NB4 (cell line): ENCODE measurements at regions not wholly inside any gene's neighbourhood (a gene's known extent, or its start where the extent isn't known, plus 50 kb on each side); places are given as distances from the start of the nearest gene placed in this dataset.

Source experiments
- DNase-seq: peaks from one replicate; pipeline ENCODE4 v3.0.0; 2010; ENCODE audit warnings: low read depth
- H3K4me3 ChIP-seq: one replicate; pipeline ENCODE4 v1.5.1; 2011; ENCODE audit warnings: mild to moderate bottlenecking, low read depth, low read length, moderate library complexity
- MYC ChIP-seq: IDR thresholded peaks from 2 replicates; pipeline ENCODE4 v1.6.1; 2011; ENCODE audit warnings: low read depth, low read length
- POLR2A ChIP-seq: IDR thresholded peaks from 2 replicates; pipeline ENCODE4 v1.6.1; 2011; ENCODE audit warnings: mild to moderate bottlenecking; ENCODE audit not compliant: insufficient read length; ENCODE audit errors: extremely low read depth
- TF ChIP-seq, protein P1 (sequence below): IDR thresholded peaks from one replicate; pipeline ENCODE4 v1.5.1; 2012; ENCODE audit warnings: low read depth, low read length
- TF ChIP-seq, protein P2 (sequence below): IDR thresholded peaks from 2 replicates; pipeline ENCODE4 v1.6.1; 2011; ENCODE audit warnings: low read depth, low read length

DNA sequence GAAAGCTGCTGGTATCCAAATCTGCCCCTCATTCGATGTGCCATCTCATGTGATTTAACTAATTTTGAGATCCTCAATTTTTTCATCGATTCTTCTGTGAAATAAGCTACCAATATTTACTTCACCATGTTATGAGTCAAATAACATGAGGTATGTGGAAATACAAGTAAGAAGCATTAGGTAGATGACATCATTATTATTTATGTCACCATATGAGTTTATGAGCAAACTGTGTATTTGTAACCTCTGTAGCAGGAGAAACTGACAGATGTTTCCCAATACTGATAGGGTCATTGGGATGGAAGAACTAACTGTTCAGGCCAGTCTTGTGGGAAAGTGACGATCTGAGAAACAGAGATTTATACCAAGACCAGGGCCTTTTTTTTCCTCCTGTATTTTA, 229.4 kb upstream of the GOT2 start:
- no peak overlapping the region for H3K4me3 ChIP-seq
- TF ChIP-seq MYC (no peak), POLR2A (no peak)
- TF ChIP-seq, protein P1, sequence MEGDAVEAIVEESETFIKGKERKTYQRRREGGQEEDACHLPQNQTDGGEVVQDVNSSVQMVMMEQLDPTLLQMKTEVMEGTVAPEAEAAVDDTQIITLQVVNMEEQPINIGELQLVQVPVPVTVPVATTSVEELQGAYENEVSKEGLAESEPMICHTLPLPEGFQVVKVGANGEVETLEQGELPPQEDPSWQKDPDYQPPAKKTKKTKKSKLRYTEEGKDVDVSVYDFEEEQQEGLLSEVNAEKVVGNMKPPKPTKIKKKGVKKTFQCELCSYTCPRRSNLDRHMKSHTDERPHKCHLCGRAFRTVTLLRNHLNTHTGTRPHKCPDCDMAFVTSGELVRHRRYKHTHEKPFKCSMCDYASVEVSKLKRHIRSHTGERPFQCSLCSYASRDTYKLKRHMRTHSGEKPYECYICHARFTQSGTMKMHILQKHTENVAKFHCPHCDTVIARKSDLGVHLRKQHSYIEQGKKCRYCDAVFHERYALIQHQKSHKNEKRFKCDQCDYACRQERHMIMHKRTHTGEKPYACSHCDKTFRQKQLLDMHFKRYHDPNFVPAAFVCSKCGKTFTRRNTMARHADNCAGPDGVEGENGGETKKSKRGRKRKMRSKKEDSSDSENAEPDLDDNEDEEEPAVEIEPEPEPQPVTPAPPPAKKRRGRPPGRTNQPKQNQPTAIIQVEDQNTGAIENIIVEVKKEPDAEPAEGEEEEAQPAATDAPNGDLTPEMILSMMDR: no peak
- TF ChIP-seq, protein P2, sequence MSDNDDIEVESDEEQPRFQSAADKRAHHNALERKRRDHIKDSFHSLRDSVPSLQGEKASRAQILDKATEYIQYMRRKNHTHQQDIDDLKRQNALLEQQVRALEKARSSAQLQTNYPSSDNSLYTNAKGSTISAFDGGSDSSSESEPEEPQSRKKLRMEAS: no peak
- no peak for DNase-seq

DNA sequence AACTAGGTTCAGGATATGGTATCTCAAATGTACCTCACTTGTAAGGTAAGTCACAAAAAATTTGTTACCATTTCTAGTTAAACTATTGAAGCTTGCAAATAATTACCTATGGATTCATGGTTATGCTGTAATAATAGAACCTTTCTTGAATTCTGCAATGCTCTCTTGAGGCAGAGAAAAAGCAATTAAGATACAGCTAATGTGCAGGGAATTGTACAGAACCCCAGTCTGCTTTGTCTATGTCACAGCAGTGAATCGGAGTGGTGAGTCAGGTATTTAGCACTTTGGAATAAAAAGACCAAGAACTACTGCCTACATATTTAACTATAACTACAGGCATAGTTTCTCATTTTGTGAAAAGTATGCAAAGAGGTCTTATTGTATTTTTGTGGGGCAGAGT, 228.7 kb upstream of the GOT2 start:
- H3K4me3 ChIP-seq: no peak overlapping the region
- TF ChIP-seq MYC (no peak), POLR2A (no peak)
- TF ChIP-seq, protein P1: no peak
- TF ChIP-seq, protein P2: no peak
- no peak for DNase-seq

DNA sequence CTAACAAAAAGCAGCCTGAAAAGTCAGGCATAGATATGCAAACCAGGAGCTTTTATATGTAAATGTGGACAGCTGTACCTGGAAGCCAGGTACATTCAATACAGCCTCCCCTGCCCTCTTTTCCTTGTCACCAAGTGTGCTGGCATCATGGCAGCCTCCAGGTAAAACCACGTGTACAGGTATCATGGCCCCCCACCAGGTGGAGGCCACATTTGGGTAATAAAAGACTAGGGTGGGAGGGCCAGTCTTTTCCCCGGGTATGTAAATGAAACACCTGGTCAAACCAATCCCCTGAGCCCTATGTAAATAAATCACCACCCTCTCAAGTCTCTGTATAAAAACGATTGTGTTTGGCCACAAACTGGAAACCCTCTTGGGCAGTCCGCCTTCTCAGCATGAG, 226.4 kb upstream of the GOT2 start:
- TF ChIP-seq, protein P1: no peak
- no peak for DNase-seq
- no peak overlapping the region for H3K4me3 ChIP-seq

DNA sequence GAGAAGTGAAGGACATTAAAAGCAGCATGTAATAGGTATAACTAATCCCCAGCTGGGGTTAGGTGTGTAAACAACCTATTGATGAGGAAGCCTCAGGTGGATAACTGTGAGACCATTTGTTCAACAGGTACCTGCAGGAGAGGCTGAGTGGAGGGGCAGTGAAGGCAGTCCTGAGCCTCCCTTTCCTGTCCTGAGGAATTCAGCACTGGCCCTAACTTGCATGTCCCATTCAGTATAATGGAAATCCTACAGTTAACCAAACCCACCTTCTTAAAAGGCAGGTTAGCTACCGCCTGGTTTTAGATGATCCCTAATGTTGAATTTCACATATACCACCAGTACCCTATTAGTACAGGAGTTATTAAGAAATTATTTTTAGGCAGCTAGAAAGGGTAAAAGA, 225.9 kb upstream of the GOT2 start:
- no peak overlapping the region for H3K4me3 ChIP-seq
- TF ChIP-seq MYC (no peak), POLR2A (no peak)
- TF ChIP-seq, protein P1: no peak
- TF ChIP-seq, protein P2: no peak
- no peak for DNase-seq

DNA sequence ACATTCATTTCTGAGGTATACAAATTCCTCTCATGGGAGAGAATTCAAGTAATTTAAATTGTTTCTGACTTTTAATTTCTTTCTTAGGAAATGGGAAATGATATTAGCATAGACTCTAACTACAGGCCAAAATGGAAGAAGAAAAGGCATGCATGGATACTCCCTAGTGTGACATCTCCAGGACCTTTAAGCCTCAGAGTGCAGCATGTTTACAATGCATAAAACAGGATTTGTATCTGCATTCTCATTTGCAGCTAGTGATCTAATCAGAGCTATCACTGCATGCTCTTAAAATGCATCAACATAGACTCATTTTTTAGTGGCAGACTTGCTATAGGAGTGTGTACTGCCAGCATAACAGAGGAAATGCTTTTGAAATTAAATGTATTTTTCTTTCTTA, 224.6 kb upstream of the GOT2 start:
- H3K4me3 ChIP-seq: no peak overlapping the region
- no peak for DNase-seq
- TF ChIP-seq MYC: no peak
- TF ChIP-seq, protein P2: no peak
- no peak for TF ChIP-seq POLR2A
- TF ChIP-seq, protein P1: no peak

DNA sequence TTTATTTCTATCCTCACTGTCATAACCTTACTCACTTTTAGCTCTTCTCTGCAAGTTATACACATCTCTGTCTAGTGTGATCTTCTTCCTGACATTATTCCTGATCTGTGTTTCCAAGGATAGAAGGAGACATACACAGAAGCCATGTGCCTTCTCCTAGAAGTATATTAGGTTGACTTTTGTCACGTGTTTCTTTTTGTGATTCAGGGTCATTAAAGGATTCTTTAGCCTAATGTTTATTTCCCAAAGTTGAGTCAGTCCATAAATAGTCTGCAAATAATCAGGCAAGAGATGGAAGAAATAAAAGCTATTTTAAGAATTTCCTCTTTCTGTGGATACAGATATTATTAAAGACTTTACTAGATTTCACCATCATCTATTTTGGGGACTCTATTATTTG, 214.1 kb upstream of the GOT2 start:
- DNase-seq: no peak
- TF ChIP-seq POLR2A: no peak
- TF ChIP-seq, protein P2: no peak
- no peak for TF ChIP-seq MYC
- TF ChIP-seq, protein P1: no peak
- no peak overlapping the region for H3K4me3 ChIP-seq
